ENCODE measurements at regions not wholly inside any gene's neighbourhood (a gene's known extent, or its start where the extent isn't known, plus 50 kb on each side); places are given as distances from the start of the nearest gene placed in this dataset.

DNA sequence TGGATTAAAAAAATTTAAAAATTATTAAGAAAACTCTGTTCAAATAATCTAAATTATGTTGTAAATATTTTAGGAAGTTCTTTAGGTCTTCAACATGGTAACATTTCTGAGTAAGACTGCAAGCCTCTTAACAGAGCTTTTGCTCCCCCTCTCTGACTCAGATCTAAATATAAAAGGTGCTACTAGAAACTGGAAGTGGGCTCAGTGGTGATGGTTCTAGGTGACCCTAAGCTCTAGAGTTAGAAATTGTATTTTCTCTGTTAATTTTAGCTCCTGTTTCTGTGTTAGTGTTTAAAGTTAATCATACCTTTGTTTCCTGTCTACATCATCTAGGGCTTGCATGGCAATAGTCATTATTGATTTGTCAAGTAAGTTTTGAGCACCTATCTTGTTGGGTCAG, 159.9 kb upstream of the MEIS2 start:
- DNase-seq: no peak
- Histone ChIP-seq H3K27ac (no peak overlapping the region), H3K36me3 (no peaks in the 10 kb centered on the region), H3K9me3 (no peaks in the 10 kb centered on the region), H3K4me1 (no peaks in the 10 kb centered on the region), H3K4me3 (no peak overlapping the region), H3K9ac (ENCODE audit: low read depth in 2 of 2, low read length in 2 of 2) (no peak overlapping the region), H3K27me3 (no peaks in the 10 kb centered on the region)
- intact Hi-C loops (cut with DNase I): no loop called here
- TF ChIP-seq, protein P1, sequence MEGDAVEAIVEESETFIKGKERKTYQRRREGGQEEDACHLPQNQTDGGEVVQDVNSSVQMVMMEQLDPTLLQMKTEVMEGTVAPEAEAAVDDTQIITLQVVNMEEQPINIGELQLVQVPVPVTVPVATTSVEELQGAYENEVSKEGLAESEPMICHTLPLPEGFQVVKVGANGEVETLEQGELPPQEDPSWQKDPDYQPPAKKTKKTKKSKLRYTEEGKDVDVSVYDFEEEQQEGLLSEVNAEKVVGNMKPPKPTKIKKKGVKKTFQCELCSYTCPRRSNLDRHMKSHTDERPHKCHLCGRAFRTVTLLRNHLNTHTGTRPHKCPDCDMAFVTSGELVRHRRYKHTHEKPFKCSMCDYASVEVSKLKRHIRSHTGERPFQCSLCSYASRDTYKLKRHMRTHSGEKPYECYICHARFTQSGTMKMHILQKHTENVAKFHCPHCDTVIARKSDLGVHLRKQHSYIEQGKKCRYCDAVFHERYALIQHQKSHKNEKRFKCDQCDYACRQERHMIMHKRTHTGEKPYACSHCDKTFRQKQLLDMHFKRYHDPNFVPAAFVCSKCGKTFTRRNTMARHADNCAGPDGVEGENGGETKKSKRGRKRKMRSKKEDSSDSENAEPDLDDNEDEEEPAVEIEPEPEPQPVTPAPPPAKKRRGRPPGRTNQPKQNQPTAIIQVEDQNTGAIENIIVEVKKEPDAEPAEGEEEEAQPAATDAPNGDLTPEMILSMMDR (IDR thresholded peaks at IDR 0.05): no peak

DNA sequence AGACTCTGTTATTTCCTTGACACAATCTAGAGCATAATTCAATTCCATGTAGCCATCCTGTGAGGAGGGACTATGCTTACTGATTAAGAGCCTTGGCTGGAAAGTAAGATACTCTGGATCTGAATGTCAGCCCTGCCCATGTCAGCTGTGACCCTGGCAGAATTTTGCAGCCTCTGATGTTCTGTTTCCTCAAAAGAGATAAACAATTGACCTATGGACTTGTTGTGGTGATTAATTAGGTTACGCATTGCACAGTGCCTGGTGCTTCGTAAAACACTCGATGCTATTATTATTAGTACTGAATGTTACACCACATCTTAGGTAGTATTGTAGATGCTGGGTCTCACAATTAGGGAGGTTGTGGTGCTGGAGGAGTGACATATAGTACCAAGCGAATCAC, 161.3 kb upstream of the MEIS2 start:
- Histone ChIP-seq H3K36me3 (no peaks in the 10 kb centered on the region), H3K27me3 (no peaks in the 10 kb centered on the region), H3K9me3 (no peaks in the 10 kb centered on the region), H3K4me3 (no peak overlapping the region), H3K27ac (no peak overlapping the region), H3K4me1 (no peaks in the 10 kb centered on the region), H3K9ac (ENCODE audit: low read depth in 2 of 2, low read length in 2 of 2) (no peak overlapping the region)
- DNase-seq: no peak
- intact Hi-C loops (cut with DNase I): no loop called here
- TF ChIP-seq, protein P1 (IDR thresholded peaks at IDR 0.05): no peak

DNA sequence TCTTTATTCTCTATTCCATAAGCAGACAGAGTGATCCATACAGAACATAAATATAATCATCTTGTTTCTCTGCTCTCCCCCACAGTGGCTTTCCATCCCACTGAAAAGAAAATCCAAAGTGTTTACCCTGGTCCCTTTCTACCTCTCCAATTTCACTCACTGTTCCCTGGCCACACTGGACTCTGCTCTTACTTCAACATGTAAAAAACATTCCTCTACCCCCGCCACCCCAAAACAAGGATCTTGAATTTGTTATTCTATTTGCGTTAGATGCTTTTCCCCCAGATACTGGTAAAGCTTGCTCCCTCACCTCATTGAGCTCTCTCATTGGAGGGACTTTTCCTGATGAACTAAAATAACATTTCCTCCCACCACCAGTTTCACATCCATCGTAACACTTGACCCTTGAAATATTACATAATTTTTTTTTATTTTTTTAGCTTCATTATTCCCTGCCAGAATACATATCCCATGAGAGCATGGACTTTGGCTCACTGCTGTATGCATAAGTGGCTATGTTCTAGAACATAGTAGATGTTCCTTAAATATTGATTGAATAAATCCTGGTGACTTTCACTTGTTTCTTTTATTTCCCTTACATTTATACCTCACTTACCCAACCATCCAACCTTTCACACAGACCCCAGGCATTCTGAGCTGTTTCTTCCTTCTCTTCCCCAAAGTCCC, 162.7 kb upstream of the MEIS2 start:
- intact Hi-C loops (cut with DNase I): no loop called here
- TF ChIP-seq, protein P1 (IDR thresholded peaks at IDR 0.05): no peak
- H3K36me3 ChIP-seq: no peaks in the 10 kb centered on the region

DNA sequence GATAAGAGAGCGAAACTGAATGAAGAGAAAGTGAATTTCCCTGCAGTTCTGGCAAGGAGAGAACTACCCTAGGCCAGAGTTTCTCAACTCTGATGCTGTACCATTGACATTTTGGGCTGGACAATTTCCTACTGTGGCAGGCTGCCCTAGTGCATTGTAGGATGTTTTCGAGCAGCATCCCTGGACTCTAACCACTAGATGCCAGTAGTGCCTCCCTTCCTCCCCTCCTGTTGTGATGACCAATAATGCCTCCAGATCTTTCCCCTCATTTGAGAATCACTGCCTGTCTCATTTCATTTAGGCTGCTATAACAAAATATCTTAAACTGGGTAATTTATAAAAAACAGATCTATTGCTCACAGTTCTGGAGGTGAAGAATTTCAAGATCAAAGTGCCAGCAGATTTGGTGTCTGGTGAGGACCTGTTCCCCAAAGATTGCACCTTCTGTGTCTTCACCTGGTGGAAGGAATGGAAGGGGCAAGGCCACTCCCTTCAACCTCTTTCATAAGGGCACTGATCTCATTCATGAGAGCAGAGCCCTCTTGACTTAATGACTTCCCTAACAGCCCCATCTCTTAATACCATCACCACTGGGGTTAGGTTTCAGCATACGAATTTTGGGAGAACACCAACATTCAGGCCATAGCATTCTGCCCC, 188.9 kb upstream of the MEIS2 start:
- Histone ChIP-seq H3K9me3 (no peaks in the 10 kb centered on the region), H3K4me3 (no peak overlapping the region), H3K27me3 (no peaks in the 10 kb centered on the region), H3K4me1 (no peaks in the 10 kb centered on the region), H3K36me3 (no peaks in the 10 kb centered on the region), H3K9ac (ENCODE audit: low read depth in 2 of 2, low read length in 2 of 2) (no peak overlapping the region), H3K27ac (no peak overlapping the region)
- TF ChIP-seq, protein P1 (IDR thresholded peaks at IDR 0.05): no peak
- intact Hi-C loops (cut with DNase I): no loop called here
- DNase-seq: no peak

More for the DNA sequence above, 162.7 kb upstream of the MEIS2 start:
- Histone ChIP-seq H3K4me1 (no peaks in the 10 kb centered on the region), H3K9me3 (no peaks in the 10 kb centered on the region), H3K27ac (no peak overlapping the region), H3K27me3 (no peaks in the 10 kb centered on the region), H3K4me3 (no peak overlapping the region), H3K9ac (ENCODE audit: low read depth in 2 of 2, low read length in 2 of 2) (no peak overlapping the region)
- DNase-seq: no peak

DNA sequence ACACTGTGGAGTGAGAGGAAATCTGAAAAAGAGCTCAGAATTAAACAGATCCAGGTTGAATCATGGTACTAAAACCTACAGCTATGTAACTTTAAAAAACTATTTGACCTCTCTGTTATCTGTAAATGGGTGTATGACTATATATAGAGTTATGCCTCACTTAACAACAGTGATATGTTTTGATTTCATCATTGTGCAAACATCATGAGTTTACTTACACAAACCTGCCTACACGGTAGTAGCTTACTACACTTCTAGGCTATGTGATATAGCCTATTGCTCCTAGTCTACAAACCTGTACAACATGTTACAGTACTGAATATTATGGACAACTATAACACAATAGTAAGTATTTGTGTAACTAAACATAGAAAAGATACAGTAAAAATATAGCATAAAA, 191.6 kb upstream of the MEIS2 start:
- no peak for DNase-seq
- TF ChIP-seq, protein P1 (IDR thresholded peaks at IDR 0.05): no peak

More for the DNA sequence above, 191.6 kb upstream of the MEIS2 start:
- Histone ChIP-seq H3K9me3 (no peaks in the 10 kb centered on the region), H3K4me3 (no peak overlapping the region), H3K4me1 (no peaks in the 10 kb centered on the region), H3K36me3 (no peaks in the 10 kb centered on the region), H3K27ac (no peak overlapping the region), H3K9ac (ENCODE audit: low read depth in 2 of 2, low read length in 2 of 2) (no peak overlapping the region), H3K27me3 (no peaks in the 10 kb centered on the region)
- intact Hi-C loops (cut with DNase I): no loop called here
